Amniotic stem cell (primary cell): ENCODE measurements at regions not wholly inside any gene's neighbourhood (a gene's known extent, or its start where the extent isn't known, plus 50 kb on each side); places are given as distances from the start of the nearest gene placed in this dataset.

Experiments used
- DNase-seq: peaks from one replicate; lab custom pipeline; 2025; lab: John Stamatoyannopoulos, UW

DNA sequence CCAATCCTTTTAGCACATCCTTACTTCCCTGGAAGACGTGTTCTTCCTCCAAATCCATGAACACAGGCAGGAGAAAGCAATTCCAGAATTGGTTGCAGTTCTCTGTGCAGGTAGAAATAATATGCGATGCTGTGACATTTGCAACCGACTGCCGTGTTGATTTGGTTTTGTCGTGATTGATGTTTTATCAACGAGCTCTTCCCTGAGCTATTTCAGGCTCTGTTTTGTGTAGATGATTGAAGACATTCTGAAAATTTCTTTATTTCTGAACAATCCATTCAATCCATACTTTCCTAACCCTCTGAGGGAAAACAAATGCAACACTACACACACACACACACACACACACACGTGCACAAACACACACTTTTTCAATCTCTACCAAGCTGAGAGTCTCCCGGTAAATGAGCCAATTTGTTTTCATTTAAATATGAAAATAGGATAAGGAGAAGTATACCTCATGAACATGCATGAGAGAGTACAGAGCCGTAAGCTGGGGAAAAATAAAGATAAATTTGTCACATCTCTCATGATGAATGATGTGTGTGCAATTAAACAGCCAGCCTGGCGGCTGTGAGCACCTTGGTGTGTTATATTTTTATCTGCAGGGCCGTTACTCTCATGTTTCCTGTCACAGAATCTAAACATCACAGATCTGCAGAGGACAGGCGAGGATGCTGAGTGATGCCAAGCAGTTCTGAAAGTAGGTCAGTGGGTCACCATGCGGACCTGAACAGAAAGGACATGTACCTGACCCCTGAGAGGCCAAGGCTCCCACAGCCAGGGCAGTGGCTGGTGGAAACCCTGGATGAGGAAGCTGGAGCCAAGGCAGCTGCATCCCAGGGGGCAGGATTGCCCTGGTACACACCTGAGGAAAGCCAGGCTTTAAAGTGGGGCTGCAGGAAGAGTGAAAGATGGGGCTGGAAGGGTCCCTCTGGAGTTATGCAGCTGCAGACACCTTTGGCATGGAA lies 64.8 kb downstream of the PDCL3 start:
- no peak for DNase-seq

DNA sequence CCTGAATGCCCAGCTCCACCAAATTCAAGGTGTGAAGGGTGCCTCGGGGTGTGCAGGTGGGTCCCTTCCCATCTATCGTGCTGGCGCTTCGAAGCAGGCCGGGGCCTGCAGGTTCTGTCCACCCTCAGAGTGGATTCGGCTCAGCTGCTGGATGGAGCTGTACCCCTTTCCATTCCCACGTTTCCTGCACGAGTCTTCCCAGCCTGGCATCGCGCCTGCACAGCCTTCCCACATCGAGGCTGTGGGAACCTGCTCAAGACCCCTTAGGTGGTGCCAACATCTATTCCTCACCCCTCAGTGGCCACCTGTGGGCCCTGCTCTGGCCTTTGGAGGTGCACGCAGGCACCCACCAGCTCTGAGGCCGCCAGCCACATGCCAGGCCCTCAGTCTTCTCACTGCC lies 65.7 kb downstream of the PDCL3 start:
- DNase-seq = no peak

DNA sequence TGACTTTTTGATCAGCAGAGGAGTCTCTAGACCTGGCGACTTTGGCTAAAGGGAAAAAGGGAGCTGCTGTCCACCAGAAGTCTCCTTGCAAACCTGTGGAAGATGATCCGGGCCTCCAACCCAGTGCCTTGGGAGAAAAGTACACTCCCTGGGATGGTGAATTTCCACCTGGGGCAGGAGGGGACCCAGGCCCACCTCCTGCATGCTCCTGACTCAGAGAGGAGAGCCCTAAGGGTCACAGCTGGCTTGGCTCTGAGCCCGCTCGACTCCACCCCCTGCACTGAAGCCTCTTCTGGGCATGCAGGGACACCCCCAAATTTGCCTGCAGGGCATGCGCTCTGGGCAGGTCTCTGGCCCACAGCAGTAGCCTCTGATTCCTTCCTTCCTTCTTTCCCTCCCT lies 66.5 kb downstream of the PDCL3 start:
- DNase-seq = no peak

DNA sequence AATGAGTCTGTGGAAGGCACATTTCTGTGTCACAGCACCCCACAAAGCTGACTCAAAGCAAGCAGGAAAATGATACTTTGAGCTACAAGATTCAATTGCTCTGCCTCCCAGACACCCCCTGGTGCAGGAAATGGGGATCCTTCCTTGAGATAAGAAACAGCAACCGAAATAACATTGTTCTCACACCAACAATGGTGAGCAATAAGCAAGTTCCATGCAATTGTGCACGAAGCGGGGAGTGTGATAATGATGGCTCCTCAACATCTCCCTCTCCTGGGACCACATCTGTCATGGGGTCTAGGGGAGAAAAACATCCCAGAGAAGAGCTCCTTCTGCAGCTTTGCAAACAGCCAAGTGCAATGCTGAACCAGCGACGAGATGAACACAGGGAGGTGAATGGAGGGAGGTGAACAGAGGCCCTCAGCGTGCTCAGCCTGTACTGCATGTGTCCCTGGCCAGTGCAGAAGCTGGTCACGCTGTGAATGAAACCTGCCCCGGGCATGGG lies 67.7 kb downstream of the PDCL3 start:
- DNase-seq = no peak

DNA sequence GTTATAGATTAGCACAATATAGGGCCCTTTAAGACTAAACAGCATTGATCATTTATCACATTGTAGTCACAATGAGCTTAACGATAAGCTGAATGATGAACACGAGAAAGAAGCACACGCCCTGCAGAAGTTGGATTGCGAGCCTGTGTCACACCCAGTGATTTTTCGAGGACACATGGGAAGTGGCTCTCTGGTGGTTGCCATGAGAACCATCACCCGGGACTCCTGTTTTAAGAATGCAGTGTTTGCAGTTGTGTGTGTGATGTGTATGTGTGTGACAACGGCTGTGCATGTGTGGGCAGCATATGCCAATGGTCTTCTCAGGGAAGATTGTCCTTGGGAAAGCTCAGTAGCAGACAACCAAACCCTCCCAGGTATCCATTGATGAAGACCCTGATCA lies 69.2 kb downstream of the PDCL3 start:
- no peak for DNase-seq

DNA sequence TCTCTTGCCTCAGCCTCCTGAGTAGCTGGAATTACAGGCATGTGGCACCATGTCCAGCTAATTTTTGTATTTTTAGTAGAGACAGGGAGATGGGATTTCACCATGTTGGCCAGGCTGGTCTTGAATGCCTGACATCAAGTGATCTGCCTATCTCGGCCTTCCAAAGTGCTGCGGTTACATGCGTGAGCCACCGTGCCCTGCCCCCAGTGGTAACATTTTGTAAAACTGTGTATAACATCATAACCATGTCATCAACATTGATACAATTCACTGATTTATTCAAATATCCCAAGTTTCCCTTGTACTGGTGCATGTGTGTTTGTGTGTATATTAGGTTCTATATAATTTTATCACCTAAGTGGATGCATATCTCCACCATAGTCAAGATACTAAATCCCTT lies 70.0 kb downstream of the PDCL3 start:
- no peak for DNase-seq

DNA sequence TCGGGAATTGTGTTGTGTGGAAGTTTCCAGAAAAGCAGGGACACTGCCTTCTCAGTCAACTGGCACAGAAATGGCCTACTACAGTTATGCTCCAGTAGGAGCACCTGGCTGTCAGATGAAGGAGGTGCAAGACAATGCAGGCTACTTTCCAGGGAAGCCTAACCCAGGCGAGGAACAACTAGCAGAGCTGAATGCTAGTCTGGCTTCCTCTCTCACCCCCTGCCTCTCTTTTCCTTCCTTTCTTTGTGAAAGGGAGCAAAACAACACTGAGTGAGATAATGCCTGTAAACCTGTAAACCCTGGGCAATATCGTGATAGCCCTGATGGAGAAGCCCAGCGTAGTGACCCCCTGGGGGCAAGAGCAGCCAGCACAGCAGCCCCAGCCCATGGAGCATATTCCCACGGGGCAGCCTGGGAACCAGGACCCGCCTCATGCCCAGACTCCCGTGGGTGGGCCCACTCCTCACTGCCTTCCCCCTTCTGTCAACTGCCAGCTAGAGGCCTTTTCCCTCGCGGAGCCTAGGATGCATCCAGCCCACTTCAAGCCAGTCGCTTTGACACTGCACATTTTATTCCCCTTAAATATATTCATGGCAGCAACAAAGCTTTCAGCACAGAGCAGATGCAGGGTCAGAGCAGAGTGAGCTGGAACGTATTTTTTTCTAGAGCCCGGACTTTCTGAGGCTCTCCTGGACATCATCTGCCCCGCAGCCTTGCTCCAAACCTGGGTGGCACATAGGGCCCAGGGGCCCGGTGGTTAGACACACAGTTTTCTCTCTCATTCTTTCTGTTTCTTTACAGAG lies 77.0 kb downstream of the PDCL3 start:
- DNase-seq = no peak

DNA sequence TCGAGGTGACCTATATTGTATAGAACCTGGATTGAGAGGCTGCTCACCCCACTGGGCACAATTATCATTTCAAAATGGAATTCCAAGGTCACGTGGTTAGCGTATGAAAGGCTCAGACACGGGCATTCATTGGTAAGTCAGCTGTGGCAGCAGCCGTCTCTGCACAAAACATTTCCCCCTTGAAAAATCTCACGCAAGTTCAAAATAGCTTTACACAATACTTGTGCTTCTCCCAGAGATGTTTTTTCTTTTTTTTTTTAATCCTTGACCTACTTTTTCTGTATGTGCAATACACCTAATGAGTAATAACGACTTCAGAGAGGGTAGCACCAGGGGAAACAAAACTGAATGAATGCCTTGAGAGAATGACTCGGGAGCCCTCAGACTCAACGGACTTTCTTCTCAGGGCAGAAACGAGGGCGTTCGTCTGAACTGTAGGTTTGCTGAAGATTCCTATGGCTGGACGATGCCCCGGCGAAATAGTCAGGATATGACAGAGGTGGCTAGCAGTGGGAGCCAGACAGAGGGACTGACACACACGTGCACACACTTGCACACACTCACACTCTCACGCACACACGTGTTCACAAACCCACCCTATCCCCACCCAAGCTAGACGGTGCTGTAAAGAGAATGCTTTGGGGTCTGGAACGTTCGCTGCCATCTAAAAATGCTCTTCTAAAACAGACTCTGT lies 77.8 kb downstream of the PDCL3 start:
- DNase-seq = no peak

DNA sequence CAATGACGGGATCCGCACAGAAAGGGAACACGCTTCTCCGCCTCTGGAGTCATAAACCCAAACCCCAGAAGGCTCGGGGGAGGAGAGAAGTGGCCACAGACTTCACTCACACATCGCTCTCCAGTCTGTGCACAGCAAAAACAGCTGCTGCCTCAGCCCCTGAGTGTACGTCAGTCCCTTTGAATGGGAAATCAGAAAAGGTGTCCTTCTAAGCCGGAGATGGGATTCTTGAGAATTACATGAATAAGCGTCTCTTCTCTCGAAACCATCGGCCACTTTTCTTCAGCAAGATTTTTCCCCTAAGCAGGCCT lies 78.3 kb downstream of the PDCL3 start:
- DNase-seq = no peak

DNA sequence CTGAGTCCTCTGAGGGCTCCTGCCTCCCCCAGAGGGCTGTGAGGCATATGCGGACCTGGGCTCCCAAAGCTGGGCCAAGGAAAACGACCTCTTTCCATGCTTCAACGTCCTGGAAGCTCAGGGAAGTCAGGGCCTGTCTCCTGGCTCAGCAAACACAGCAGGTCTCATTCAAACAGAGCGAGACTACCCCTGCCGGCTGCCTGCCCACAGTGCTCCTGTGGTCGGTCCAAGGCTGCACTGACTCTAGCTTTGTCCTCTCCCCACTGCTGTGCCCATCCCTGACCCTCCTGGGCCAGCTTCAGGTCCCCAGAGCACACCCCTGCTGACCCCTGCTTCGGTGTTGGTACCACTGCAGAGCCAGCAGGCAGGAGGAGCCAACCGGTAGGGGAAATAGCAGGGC lies 79.6 kb downstream of the PDCL3 start:
- DNase-seq = no peak

DNA sequence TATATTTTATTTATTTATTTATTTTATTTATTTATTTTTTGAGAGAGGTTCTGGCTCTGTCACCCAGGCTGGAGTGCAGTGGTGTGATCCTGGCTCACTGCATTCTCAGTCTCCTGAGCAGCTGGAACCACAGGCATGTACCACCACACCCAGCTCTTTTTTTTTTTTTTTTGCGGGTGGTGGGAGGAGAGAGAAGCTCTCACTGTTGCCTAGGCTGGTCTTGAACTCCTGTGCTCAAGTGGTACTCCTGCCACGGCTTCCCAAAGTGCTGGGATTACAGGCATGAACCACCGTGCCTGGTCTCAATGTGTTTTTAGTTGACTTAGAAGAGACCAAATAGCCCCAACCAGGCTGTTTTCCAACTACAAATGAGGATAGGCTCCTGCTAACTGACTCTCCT lies 80.7 kb downstream of the PDCL3 start:
- no peak for DNase-seq

DNA sequence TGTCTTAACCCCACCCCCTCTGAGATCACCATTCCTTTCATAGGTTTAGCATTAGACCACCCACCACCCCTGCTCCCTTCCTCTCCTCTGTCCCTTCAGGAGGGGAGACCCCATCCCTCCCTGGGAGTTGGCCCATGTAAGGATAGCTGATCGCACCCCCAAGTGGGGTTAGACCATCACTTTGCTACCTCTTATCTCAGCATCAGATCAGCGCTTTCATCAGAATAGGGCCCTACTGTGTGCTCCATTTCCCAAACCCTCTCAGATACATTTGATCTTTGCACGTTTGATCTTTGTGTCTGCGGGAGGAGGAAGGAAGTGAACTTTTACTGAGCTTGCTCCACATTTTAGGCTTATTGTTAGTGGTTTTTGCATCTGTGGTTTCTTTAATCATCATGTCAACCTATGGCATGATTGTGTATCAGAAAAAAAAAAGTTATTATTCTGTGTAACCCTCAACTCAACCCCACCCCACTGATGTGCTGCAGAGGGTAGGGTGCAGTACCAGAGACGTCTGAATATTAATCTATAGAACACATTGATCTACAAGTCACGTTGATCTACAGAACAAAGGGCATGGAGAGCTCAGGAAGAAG lies 81.2 kb downstream of the PDCL3 start:
- no peak for DNase-seq

DNA sequence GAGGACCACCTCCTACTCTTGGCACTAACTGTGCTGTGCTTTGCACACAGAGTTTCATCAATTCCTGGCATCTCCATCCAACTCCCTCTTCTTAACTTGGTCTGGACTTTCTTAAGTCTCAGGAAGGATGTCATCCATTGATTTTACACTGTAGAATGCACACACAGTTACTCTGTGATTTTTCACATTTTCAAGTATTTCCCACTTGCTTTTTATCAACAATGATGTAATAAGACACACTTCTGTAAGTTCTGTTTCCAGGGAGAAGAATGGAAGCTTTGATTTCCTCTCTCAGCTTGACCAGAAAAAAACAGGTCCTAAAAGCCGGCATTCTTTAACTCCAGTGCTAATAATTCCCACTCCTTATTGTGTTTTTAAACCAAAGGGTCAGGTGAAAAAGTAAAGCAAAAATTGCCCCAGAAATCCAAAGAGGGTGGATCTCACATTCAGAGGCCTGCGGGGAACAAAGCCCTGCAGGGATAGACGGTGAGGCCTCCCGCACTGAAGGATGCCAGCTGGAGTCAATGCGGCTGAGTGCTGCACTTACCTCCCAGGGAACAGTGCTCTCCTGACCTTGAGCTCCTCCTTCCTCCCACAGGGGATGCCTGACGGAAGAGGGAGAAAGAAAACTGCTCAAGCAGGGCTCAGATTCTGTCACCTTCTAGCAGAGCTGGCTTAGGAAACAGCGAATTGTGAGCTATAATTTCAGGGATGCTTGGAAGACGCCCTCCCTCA lies 83.1 kb downstream of the PDCL3 start:
- DNase-seq = no peak

DNA sequence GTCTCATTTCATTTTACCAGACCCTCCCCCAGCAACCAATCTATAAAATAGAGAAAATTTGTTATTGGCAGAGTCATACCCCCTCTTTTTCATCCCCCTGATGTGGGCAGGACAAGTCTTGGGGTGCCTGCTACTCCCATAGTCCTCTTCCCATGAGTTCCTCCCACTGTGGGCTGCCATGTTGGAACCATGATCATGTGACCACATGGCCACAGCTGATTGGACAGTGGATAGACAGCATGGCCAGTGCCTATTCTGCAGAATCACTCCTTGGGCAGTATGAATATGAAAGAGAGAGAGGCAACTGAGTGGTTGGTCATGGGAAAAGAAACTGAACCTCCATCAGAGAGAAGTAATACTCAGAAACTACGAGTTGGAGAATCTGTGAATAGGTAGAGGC lies 84.9 kb downstream of the PDCL3 start:
- DNase-seq = no peak

DNA sequence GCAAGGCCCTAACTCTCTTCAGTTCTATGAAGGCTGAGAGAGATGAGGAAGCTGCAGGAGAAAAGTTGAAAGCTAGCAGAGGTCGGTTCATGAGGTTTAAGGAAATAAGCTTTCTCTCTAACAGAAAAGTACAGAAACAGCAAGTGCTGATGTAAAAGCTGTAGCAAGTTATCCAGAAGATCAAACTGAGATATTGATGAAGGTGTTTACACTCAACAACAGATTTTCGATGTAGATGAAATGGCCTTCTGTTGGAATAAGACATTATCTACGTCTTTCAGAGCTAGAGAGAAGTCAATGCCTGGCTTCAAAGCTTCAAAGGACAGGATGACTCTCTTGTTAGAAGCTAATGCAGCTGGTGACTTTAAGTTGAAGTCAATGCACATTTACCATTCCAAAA lies 87.4 kb downstream of the PDCL3 start:
- no peak for DNase-seq

DNA sequence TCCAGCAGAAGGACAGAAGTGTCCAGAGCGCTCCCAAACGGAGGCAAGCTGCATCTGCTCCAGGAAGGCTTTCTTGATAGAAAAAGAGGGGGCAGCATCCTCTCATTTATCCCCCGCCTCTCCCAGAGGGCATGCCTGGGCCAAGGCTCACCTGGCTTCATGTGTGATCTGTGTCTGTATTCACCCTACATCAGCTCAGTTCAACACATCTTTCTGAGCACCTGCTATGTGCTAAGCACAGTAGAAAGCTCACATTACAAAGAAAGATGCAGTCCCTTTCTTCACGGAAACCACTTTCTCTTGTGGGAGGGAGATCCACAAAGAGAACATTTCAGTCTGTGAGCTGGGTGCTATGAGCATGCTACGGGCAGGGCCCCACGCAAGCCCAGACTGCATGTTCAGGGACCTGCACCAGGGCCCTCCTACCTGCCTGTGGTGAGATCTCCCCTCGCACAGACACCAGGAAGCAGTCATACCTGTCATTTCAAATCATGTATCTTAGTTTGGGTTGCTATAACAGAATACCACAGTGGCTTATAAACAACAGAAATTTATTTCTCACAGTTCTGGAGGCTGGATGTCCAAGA lies 90.7 kb downstream of the PDCL3 start:
- DNase-seq = no peak

DNA sequence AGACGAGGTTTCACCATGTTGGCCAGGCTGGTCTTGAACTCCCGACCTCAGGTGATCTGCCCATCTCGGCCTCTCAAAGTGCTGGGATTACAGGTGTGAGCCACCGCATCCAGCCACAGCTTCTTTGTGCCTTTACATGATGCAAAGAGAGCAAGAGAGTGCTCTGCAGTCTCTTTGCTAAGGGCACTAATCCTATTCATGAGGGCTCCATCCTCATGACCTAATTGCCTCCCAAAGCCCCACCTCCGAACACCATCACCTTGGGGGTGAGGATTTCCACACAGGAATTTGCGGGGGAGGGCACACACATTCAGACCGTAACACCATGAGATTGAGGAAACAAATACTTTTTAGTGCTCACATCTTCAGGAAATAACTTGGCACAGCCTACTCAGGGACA lies 91.8 kb downstream of the PDCL3 start:
- no peak for DNase-seq

DNA sequence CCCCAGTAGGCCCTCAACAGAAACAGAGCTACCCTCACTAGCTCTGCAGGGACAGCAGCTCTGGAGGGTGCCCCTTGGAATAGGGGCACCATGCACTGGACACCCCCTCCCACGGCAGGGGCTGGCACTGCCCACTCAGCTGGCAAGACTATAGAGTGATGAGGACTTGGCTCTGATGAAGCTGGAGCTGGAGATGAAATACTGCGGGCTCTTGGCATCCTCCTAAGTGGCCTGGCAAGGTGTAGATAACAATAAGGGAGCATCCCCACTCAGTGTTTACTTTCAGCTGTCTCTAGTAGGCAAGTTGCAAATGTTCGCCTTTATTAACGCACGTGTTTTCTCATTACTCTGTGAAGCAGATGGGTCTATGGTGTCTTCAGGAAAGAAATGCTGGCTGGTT lies 92.7 kb downstream of the PDCL3 start:
- DNase-seq = no peak

DNA sequence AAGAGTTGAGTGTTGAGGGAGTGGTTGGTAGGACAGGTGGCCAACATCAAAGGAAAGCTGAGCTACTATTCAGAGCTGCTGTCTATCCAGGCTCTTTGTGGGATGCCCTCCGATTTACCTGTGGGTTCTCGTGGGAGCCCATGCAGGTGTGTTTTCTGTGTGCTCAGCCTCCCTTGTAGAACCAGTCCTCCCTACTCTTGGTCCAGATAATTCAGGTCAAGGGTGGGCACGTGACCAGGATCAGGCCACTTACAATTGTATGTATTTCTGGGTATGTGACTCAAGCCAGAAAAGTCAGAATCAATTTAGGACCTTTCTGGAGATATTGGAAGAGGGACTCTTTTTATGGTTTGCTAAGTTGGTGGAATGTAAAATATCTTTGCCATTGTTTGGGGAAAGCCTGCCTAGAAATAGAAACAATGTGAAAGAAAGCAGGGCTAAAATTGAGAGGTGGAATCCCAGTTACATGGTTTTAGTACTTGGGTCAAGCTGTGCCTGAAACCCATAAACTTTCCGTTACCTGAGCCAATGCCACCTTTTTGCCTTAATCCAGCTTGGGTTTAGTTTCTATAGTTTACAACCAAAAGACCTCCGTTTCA lies 93.2 kb downstream of the PDCL3 start:
- DNase-seq = no peak

DNA sequence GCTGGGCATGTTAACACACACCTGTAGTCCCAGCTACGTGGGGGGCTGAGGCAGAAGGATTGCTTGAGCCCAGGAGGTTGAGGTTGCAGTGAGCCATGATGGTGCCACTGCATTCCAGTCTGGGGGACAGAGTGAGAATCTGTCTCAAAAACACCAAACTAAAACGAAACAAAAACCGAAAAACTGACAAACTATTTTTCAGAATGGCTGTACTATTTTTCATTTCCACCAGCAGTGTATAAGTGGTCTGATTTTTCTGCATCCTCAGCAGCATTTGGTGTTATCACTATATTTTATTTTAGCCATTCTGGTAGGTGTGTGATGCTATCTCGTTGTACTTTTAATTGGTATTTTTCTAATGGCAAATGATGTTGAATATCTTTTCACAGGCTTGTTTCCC lies 95.2 kb downstream of the PDCL3 start:
- DNase-seq = no peak
